Ishikawa (cell line): ENCODE measurements at regions not wholly inside any gene's neighbourhood (a gene's known extent, or its start where the extent isn't known, plus 50 kb on each side); places are given as distances from the start of the nearest gene placed in this dataset.

Source experiments
- CEBPB ChIP-seq: IDR thresholded peaks from 2 replicates; pipeline ENCODE4 v1.6.1; 2012
- EP300 ChIP-seq: IDR thresholded peaks from 2 replicates; pipeline ENCODE4 v1.6.1; 2012; ENCODE audit warnings: borderline replicate concordance
- MAX ChIP-seq: IDR thresholded peaks from 2 replicates; pipeline ENCODE4 v1.6.1; 2012
- NFIC ChIP-seq: IDR thresholded peaks from 2 replicates; pipeline ENCODE4 v1.6.1; 2012
- RAD21 ChIP-seq: IDR thresholded peaks from 2 replicates; pipeline ENCODE4 v1.6.1; 2012; ENCODE audit warnings: low read depth
- REST ChIP-seq: IDR thresholded peaks from 2 replicates; pipeline ENCODE4 v1.6.1; 2012; ENCODE audit warnings: low read depth, mild to moderate bottlenecking
- TAF1 ChIP-seq: IDR thresholded peaks from 2 replicates; pipeline ENCODE4 v1.6.1; 2012; ENCODE audit warnings: low read depth, mild to moderate bottlenecking
- TCF12 ChIP-seq: IDR thresholded peaks from 2 replicates; pipeline ENCODE4 v1.6.1; 2012; ENCODE audit warnings: low read depth
- TEAD4 ChIP-seq: IDR thresholded peaks from 2 replicates; pipeline ENCODE4 v1.6.1; 2012
- USF1 ChIP-seq: IDR thresholded peaks from 2 replicates; pipeline ENCODE4 v1.6.1; 2012
- YY1 ChIP-seq: IDR thresholded peaks from 2 replicates; pipeline ENCODE4 v1.6.1; 2012; ENCODE audit warnings: low read depth

- TF ChIP-seq YY1 (no peak), TEAD4 (no peak), EP300 (no peak), MAX (no peak), TCF12 (no peak), REST (no peak), TAF1 (no peak), RAD21 (0 out of 2 replicates have a peak, but pooled peaks have one; percentile 3), NFIC (no peak), USF1 (no peak), CEBPB (no peak)
Observed at GRCh38 chr2:156005999-156006712, 326.4 kb downstream of the NR4A2 start.
